ENCODE measurements at regions not wholly inside any gene's neighbourhood (a gene's known extent, or its start where the extent isn't known, plus 50 kb on each side); places are given as distances from the start of the nearest gene placed in this dataset.

DNA sequence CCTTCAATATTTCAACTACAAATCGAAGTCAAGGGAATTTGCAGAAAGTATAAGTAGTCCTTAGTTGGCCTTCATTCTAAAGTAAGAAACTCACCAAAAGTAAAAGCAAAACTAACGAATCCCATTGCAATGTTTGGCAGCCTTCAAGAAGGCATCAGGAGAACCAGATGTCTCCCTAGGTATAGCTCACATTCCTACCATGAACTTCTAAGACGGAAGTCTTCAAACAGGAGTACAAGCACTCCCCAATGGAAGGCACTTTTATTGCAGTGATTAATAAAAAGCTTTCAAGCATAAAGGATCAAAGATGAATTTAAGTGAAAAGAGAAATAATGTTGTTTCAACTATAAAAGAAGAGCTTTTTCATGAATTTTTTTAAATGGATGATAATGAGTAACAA is 236.0 kb upstream of the NR5A2 start:
- TF ChIP-seq, protein P1, sequence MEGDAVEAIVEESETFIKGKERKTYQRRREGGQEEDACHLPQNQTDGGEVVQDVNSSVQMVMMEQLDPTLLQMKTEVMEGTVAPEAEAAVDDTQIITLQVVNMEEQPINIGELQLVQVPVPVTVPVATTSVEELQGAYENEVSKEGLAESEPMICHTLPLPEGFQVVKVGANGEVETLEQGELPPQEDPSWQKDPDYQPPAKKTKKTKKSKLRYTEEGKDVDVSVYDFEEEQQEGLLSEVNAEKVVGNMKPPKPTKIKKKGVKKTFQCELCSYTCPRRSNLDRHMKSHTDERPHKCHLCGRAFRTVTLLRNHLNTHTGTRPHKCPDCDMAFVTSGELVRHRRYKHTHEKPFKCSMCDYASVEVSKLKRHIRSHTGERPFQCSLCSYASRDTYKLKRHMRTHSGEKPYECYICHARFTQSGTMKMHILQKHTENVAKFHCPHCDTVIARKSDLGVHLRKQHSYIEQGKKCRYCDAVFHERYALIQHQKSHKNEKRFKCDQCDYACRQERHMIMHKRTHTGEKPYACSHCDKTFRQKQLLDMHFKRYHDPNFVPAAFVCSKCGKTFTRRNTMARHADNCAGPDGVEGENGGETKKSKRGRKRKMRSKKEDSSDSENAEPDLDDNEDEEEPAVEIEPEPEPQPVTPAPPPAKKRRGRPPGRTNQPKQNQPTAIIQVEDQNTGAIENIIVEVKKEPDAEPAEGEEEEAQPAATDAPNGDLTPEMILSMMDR (conservative IDR thresholded peaks at IDR 0.05 in 1 of 2, IDR thresholded peaks at IDR 0.05 in 1 of 2; ENCODE audit: extremely low read depth in 1 of 2, insufficient read depth in 1 of 2, low read depth in 1 of 2, low read length in 2 of 2) = no peak
- TF ChIP-seq EZH2 (IDR thresholded peaks at IDR 0.05; ENCODE audit: borderline replicate concordance, low read length) = no peak
